HUES6 (cell line): ENCODE measurements at regions not wholly inside any gene's neighbourhood (a gene's known extent, or its start where the extent isn't known, plus 50 kb on each side); places are given as distances from the start of the nearest gene placed in this dataset.

Experiments used
- H3K27ac ChIP-seq: 2 replicates; pipeline ENCODE4 v1.7.0; 2013; ENCODE audit warnings: low read depth, mild to moderate bottlenecking, low read length, inconsistent platforms
- H3K27me3 ChIP-seq: 2 replicates; pipeline ENCODE4 v1.6.1; 2013; ENCODE audit warnings: low read length; ENCODE audit not compliant: control insufficient read depth, insufficient read depth
- H3K36me3 ChIP-seq: 2 replicates; pipeline ENCODE4 v1.6.1; 2013; ENCODE audit warnings: low read length; ENCODE audit not compliant: control insufficient read depth, insufficient read depth
- H3K4me1 ChIP-seq: 2 replicates; pipeline ENCODE4 v1.6.1; 2013; ENCODE audit warnings: low read length; ENCODE audit not compliant: control insufficient read depth, insufficient read depth
- H3K4me3 ChIP-seq: 2 replicates; pipeline ENCODE4 v1.5.1; 2013; ENCODE audit warnings: low read depth, low read length
- H3K9ac ChIP-seq: one replicate; pipeline ENCODE4 v1.6.1; 2013; ENCODE audit warnings: mild to moderate bottlenecking, low read length
- H3K9me3 ChIP-seq: 2 replicates; pipeline ENCODE4 v1.6.1; 2013; ENCODE audit warnings: low read depth, low read length; ENCODE audit not compliant: control insufficient read depth, insufficient read depth

- Histone ChIP-seq H3K36me3 (no peaks in the 10 kb centered on the region), H3K27me3 (no peaks in the 10 kb centered on the region), H3K9me3 (no peaks in the 10 kb centered on the region), H3K4me3 (no peak overlapping the region), H3K9ac (no peak overlapping the region), H3K4me1 (peaks cover 6% of the 10 kb centered on the region; the same call in 1 of the 2 replicates), H3K27ac (no peak overlapping the region)
Observed at GRCh38 chr14:62062645-62063044, 300.4 kb downstream of the SNAPC1 start.

GRCh38 chr14:62064751-62065323 is 302.6 kb downstream of the SNAPC1 start:
- no peak overlapping the region for H3K27ac ChIP-seq
- H3K4me1 ChIP-seq, result peaks cover 6% of the 10 kb centered on the region; the same call in 1 of the 2 replicates
- H3K36me3 ChIP-seq, result no peaks in the 10 kb centered on the region
- no peak overlapping the region for H3K9ac ChIP-seq
- H3K9me3 ChIP-seq, result no peaks in the 10 kb centered on the region
- H3K27me3 ChIP-seq, result no peaks in the 10 kb centered on the region
- H3K4me3 ChIP-seq, result no peak overlapping the region

- no peaks in the 10 kb centered on the region for H3K9me3 ChIP-seq
- no peak overlapping the region for H3K9ac ChIP-seq
- no peaks in the 10 kb centered on the region for H3K36me3 ChIP-seq
- H3K4me3 ChIP-seq, result no peak overlapping the region
- H3K27ac ChIP-seq, result no peak overlapping the region
- peaks cover 6% of the 10 kb centered on the region; the same call in 1 of the 2 replicates for H3K4me1 ChIP-seq
- H3K27me3 ChIP-seq, result no peaks in the 10 kb centered on the region
Observed at GRCh38 chr14:62066304-62066703, 304.1 kb downstream of the SNAPC1 start.

GRCh38 chr14:62071039-62071438 is 308.8 kb downstream of the SNAPC1 start:
- Histone ChIP-seq H3K9me3 (no peaks in the 10 kb centered on the region), H3K9ac (no peak overlapping the region), H3K36me3 (no peaks in the 10 kb centered on the region), H3K4me3 (no peak overlapping the region), H3K27me3 (no peaks in the 10 kb centered on the region), H3K27ac (no peak overlapping the region), H3K4me1 (no peaks in the 10 kb centered on the region)

GRCh38 chr14:62076368-62076767 is 314.1 kb downstream of the SNAPC1 start:
- H3K4me3 ChIP-seq, result no peak overlapping the region
- no peaks in the 10 kb centered on the region for H3K36me3 ChIP-seq
- no peaks in the 10 kb centered on the region for H3K9me3 ChIP-seq
- H3K27ac ChIP-seq, result no peak overlapping the region
- H3K4me1 ChIP-seq, result no peaks in the 10 kb centered on the region
- H3K9ac ChIP-seq, result no peak overlapping the region
- no peaks in the 10 kb centered on the region for H3K27me3 ChIP-seq

GRCh38 chr14:62076825-62077605 is 314.8 kb downstream of the SNAPC1 start:
- H3K4me3 ChIP-seq, result no peak overlapping the region

GRCh38 chr14:62077676-62078261 is 315.5 kb downstream of the SNAPC1 start:
- no peaks in the 10 kb centered on the region for H3K4me1 ChIP-seq
- H3K27me3 ChIP-seq, result no peaks in the 10 kb centered on the region
- no peak overlapping the region for H3K27ac ChIP-seq
- H3K36me3 ChIP-seq, result no peaks in the 10 kb centered on the region
- no peak overlapping the region for H3K9ac ChIP-seq
- no peak overlapping the region for H3K4me3 ChIP-seq
- H3K9me3 ChIP-seq, result no peaks in the 10 kb centered on the region

More at GRCh38 chr14:62076825-62077605, 314.8 kb downstream of the SNAPC1 start:
- H3K9me3 ChIP-seq, result no peaks in the 10 kb centered on the region
- H3K27me3 ChIP-seq, result no peaks in the 10 kb centered on the region
- no peak overlapping the region for H3K27ac ChIP-seq
- H3K9ac ChIP-seq, result no peak overlapping the region
- H3K36me3 ChIP-seq, result no peaks in the 10 kb centered on the region
- no peaks in the 10 kb centered on the region for H3K4me1 ChIP-seq

- Histone ChIP-seq H3K9ac (no peak overlapping the region), H3K27ac (no peak overlapping the region), H3K36me3 (no peaks in the 10 kb centered on the region), H3K4me3 (no peak overlapping the region), H3K9me3 (no peaks in the 10 kb centered on the region), H3K4me1 (no peaks in the 10 kb centered on the region), H3K27me3 (no peaks in the 10 kb centered on the region)
Observed at GRCh38 chr14:62079038-62079437, 316.8 kb downstream of the SNAPC1 start.

GRCh38 chr14:62081012-62081612 is 318.9 kb downstream of the SNAPC1 start:
- Histone ChIP-seq H3K4me1 (no peaks in the 10 kb centered on the region), H3K27me3 (no peaks in the 10 kb centered on the region), H3K36me3 (no peaks in the 10 kb centered on the region), H3K9me3 (peaks cover 13% of the 10 kb centered on the region), H3K9ac (no peak overlapping the region), H3K4me3 (no peak overlapping the region), H3K27ac (no peak overlapping the region)

- H3K4me3 ChIP-seq, result no peak overlapping the region
- no peaks in the 10 kb centered on the region for H3K36me3 ChIP-seq
- no peaks in the 10 kb centered on the region for H3K27me3 ChIP-seq
- H3K27ac ChIP-seq, result no peak overlapping the region
- no peaks in the 10 kb centered on the region for H3K4me1 ChIP-seq
- no peak overlapping the region for H3K9ac ChIP-seq
- peaks cover 13% of the 10 kb centered on the region for H3K9me3 ChIP-seq
Observed at GRCh38 chr14:62081951-62082350, 319.7 kb downstream of the SNAPC1 start.

- Histone ChIP-seq H3K36me3 (no peaks in the 10 kb centered on the region), H3K9ac (no peak overlapping the region), H3K9me3 (peaks cover 13% of the 10 kb centered on the region), H3K4me3 (no peak overlapping the region), H3K4me1 (no peaks in the 10 kb centered on the region), H3K27ac (no peak overlapping the region), H3K27me3 (no peaks in the 10 kb centered on the region)
Observed at GRCh38 chr14:62082779-62083178, 320.6 kb downstream of the SNAPC1 start.
